NCI-H226 (cell line): ENCODE measurements at regions not wholly inside any gene's neighbourhood (a gene's known extent, or its start where the extent isn't known, plus 50 kb on each side); places are given as distances from the start of the nearest gene placed in this dataset.

Experiments used
- DNase-seq: peaks from one replicate; pipeline ENCODE4 v3.0.0-alpha.2; 2015

- DNase-seq = no peak
Observed at GRCh38 chr9:108709997-108710396, 145.8 kb downstream of the ACTL7B start.

GRCh38 chr9:108709126-108709525, 146.7 kb downstream of the ACTL7B start:
- no peak for DNase-seq

GRCh38 chr9:108708448-108708847, 147.3 kb downstream of the ACTL7B start:
- no peak for DNase-seq

- no peak for DNase-seq
Observed at GRCh38 chr9:108707120-108707519, 148.7 kb downstream of the ACTL7B start.

GRCh38 chr9:108704156-108704852, 151.5 kb downstream of the ACTL7B start:
- peak; percentile 9 for DNase-seq

- DNase-seq = no peak
Observed at GRCh38 chr9:108703429-108703828, 152.4 kb downstream of the ACTL7B start.

- no peak for DNase-seq
Observed at GRCh38 chr9:108702681-108703080, 153.1 kb downstream of the ACTL7B start.

- DNase-seq = no peak
Observed at GRCh38 chr9:108698801-108699200, 157.0 kb downstream of the ACTL7B start.

- DNase-seq = no peak
Observed at GRCh38 chr9:108698231-108698630, 157.6 kb downstream of the ACTL7B start.

GRCh38 chr9:108696156-108696555, 159.6 kb downstream of the ACTL7B start:
- no peak for DNase-seq

GRCh38 chr9:108694170-108694569, 161.6 kb downstream of the ACTL7B start:
- DNase-seq = no peak

GRCh38 chr9:108691614-108692013, 164.2 kb downstream of the ACTL7B start:
- no peak for DNase-seq

- DNase-seq = no peak
Observed at GRCh38 chr9:108688676-108689075, 167.1 kb downstream of the ACTL7B start.

- DNase-seq = no peak
Observed at GRCh38 chr9:108688051-108688450, 167.7 kb downstream of the ACTL7B start.

GRCh38 chr9:108687006-108687987, 168.5 kb downstream of the ACTL7B start:
- peak; percentile 56 for DNase-seq

- DNase-seq = no peak
Observed at GRCh38 chr9:108684288-108685025, 171.3 kb downstream of the ACTL7B start.

- DNase-seq = no peak
Observed at GRCh38 chr9:108683245-108683644, 172.5 kb downstream of the ACTL7B start.

GRCh38 chr9:108681851-108682590, 173.8 kb downstream of the ACTL7B start:
- DNase-seq = no peak

GRCh38 chr9:108680946-108681345, 174.8 kb downstream of the ACTL7B start:
- DNase-seq = no peak

- no peak for DNase-seq
Observed at GRCh38 chr9:108677776-108678175, 178.0 kb downstream of the ACTL7B start.

- DNase-seq = no peak
Observed at GRCh38 chr9:108676355-108676754, 179.4 kb downstream of the ACTL7B start.

GRCh38 chr9:108675708-108676107, 180.1 kb downstream of the ACTL7B start:
- no peak for DNase-seq
